ENCODE measurements at regions not wholly inside any gene's neighbourhood (a gene's known extent, or its start where the extent isn't known, plus 50 kb on each side); places are given as distances from the start of the nearest gene placed in this dataset.

DNA sequence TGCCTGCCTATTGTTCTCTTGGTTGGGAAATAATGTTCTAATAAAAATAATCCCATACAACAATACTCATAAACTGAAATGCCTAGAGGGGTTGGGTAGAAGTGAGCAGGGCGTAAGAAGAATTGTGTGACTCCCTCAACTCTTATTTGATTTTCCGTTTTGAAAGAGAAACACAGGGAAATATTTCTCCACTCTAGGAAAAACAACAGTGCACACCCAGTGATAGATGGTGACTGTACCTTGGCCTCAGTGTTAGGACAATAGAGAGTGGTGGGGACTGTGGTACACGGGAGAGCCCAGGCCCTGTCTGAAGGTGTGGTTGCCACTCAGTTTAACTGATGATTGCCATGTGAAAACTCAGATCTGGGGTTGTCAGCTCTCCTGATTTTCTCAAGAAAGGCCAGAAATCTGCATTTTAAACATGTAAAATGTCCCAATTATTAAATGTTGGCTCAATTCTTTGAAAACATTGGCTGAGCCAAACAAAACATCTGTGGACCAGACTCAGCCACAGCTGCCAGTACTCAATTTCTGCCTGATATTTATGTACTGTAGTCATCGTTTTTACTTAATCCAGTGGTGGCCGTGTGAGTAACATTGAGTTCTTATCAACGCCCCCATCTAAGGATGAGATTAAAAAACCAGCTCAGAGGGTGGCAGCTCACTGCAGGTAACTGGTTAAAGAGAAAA, 103.8 kb upstream of the ZNF618 start:
- Mint-ChIP-seq H3K36me3 (ENCODE audit: low read depth) (no peaks in the 10 kb centered on the region), H3K27me3 (peaks cover 9% of the 10 kb centered on the region), H3K9me3 (ENCODE audit: low read depth) (no peaks in the 10 kb centered on the region), H3K27ac (no peak overlapping the region), H3K4me1 (no peaks in the 10 kb centered on the region), H3K4me3 (no peak overlapping the region)
- CTCF ChIA-PET: interaction anchor here (1.3 kb wide), 1 partner anchor 105 kb away, joined by 3 read pairs; no protein-coding TSS in a partner anchor
- DNase-seq: no peak
- intact Hi-C loops (cut with DNase I, micrococcal nuclease): no loop called here
- ATAC-seq: no peak
- POLR2A ChIA-PET: no interaction called here

DNA sequence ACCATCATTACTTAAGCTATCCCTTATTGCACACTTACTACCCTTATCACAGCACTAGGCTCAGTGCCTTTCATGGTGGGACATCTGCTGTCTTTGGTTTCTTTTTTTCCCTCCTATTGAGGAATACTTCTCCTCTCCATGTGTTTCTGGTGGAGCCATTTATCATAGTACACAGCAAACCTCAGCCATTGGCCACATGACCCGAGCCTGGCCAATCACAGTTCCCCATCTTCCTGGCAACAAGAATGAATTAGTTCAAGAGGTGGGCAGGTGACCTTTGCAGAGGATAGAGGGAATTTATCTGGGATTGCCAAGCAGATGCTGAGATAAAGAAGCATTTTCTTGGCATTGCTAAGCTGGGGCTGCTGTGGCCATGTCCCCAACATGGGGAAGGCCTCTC, 101.1 kb upstream of the ZNF618 start:
- H3K4me3 Mint-ChIP-seq: no peak overlapping the region

DNA sequence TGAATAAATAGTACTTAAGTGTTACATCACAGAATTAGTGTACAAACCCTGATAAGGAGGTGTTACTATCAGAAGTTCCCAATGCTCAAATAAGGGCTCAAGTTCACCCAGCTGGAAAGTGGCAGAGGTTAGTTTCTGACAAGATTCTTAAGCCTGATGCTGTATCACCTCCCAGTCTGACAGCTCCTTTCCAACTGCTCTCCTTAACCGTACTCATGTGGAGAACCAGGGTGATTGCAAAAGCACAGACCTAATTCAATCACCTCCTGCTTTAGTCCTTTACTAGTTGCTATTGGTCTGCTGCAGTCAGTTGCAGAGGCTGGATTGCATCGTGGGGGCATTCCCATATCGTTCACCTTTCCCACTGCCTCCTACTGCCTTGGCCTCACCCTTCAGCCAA, 100.4 kb upstream of the ZNF618 start:
- intact Hi-C loops (cut with DNase I, micrococcal nuclease): no loop called here
- Mint-ChIP-seq H3K9me3 (ENCODE audit: low read depth) (no peaks in the 10 kb centered on the region), H3K27me3 (peaks cover 4% of the 10 kb centered on the region), H3K36me3 (ENCODE audit: low read depth) (no peaks in the 10 kb centered on the region), H3K27ac (no peak overlapping the region), H3K4me3 (no peak overlapping the region), H3K4me1 (no peaks in the 10 kb centered on the region)
- ATAC-seq (no peak), DNase-seq (no peak)
- ChIA-PET POLR2A (no interaction called here), CTCF (interaction anchor here (0.7 kb wide), 1 partner anchor 1221 kb away, joined by 3 read pairs; no protein-coding TSS in a partner anchor)

More for the DNA sequence above, 101.1 kb upstream of the ZNF618 start:
- H3K27me3 Mint-ChIP-seq: peaks cover 4% of the 10 kb centered on the region
- H3K9me3 Mint-ChIP-seq (ENCODE audit: low read depth): no peaks in the 10 kb centered on the region
- DNase-seq: no peak
- H3K4me1 Mint-ChIP-seq: no peaks in the 10 kb centered on the region
- ChIA-PET CTCF (no interaction called here), POLR2A (no interaction called here)
- ATAC-seq: no peak
- no peaks in the 10 kb centered on the region for H3K36me3 Mint-ChIP-seq (ENCODE audit: low read depth)
- H3K27ac Mint-ChIP-seq: no peak overlapping the region
- intact Hi-C loops (cut with DNase I, micrococcal nuclease): no loop called here

DNA sequence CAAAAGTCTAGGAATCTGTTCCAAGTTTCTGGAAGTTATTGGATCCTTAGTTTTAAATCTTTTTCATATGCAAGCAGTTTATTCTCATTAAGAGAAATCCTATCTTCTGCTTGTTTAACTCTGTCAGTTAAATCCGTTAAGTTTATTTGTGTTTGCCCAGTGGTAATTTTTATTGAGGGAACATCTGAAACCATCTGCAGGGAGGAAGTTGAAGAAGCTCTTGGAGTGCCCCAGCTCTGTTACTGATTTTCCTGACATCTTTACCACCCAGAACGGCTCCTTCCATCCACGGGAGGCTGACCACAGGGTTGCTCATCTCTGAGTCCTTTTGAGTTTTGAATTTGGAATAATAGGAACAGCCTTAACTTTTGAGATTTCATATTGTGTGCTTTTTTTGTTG, 99.9 kb upstream of the ZNF618 start:
- CTCF ChIA-PET: interaction anchor here (0.7 kb wide), 1 partner anchor 1222 kb away, joined by 3 read pairs; no protein-coding TSS in a partner anchor
- DNase-seq (no peak), ATAC-seq (no peak)
- H3K27ac Mint-ChIP-seq: no peak overlapping the region
- no peaks in the 10 kb centered on the region for H3K4me1 Mint-ChIP-seq
- H3K4me3 Mint-ChIP-seq: no peak overlapping the region
- intact Hi-C loops (cut with DNase I, micrococcal nuclease): no loop called here
- H3K27me3 Mint-ChIP-seq: peaks cover 3% of the 10 kb centered on the region
- POLR2A ChIA-PET: no interaction called here
- H3K9me3 Mint-ChIP-seq (ENCODE audit: low read depth): no peaks in the 10 kb centered on the region
- no peaks in the 10 kb centered on the region for H3K36me3 Mint-ChIP-seq (ENCODE audit: low read depth)

DNA sequence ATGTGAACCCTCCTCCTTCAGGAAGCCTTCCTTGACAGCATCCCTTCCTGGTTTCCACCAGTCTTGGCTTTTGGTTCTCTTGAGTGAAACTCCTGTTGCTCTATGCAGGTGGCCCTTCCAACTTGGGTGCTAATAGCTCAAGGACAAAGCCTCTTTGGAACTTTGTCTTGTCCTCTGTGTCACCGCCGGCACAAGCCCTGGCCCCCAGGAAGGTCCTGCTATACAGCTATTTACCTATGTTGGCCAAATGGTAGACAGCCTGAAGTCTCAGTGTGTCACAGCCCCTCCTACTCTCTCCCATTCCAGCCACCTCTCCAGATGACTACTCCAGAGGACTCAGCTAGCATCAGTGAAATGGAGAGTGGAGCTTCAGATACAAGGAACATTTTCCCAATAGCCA, 94.7 kb upstream of the ZNF618 start:
- CTCF ChIA-PET: interaction anchor here (1.6 kb wide), 1 partner anchor 29 kb away, joined by 3 read pairs; no protein-coding TSS in a partner anchor
- ATAC-seq (no peak), DNase-seq (no peak)
- H3K4me3 Mint-ChIP-seq: no peak overlapping the region
- H3K27me3 Mint-ChIP-seq: peaks cover 3% of the 10 kb centered on the region
- H3K4me1 Mint-ChIP-seq: no peaks in the 10 kb centered on the region
- intact Hi-C loops (cut with DNase I, micrococcal nuclease): no loop called here
- no peaks in the 10 kb centered on the region for H3K36me3 Mint-ChIP-seq (ENCODE audit: low read depth)
- no peak overlapping the region for H3K27ac Mint-ChIP-seq
- POLR2A ChIA-PET: no interaction called here
- no peaks in the 10 kb centered on the region for H3K9me3 Mint-ChIP-seq (ENCODE audit: low read depth)

DNA sequence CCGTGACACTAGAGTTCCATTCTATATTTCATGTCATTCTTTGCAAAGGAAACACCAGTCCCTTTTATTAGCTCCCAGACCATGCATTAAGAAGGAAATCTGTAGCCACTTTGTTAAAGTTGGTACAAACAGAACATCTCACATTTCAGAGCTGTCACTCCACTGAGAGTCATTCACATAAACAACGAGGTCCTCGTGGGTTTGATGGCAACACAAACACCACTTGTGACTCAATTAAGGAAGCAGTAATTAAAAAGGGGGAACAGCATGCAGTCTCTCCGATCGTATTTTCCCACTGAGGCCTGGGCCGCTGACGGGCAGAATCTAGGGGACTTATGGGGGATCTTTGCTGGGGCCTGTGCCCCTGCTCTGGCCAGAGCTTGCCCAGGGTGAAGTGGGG, 94.2 kb upstream of the ZNF618 start:
- ATAC-seq (no peak), DNase-seq (no peak)
- POLR2A ChIA-PET: no interaction called here
- H3K36me3 Mint-ChIP-seq (ENCODE audit: low read depth): no peaks in the 10 kb centered on the region
- H3K27ac Mint-ChIP-seq: no peak overlapping the region
- no peaks in the 10 kb centered on the region for H3K9me3 Mint-ChIP-seq (ENCODE audit: low read depth)
- CTCF ChIA-PET: interaction anchor here (0.7 to 1.6 kb wide), 2 partner anchors 11 to 28 kb away, joined by 3 read pairs; no protein-coding TSS in a partner anchor
- no peak overlapping the region for H3K4me3 Mint-ChIP-seq
- H3K27me3 Mint-ChIP-seq: peaks cover 3% of the 10 kb centered on the region
- intact Hi-C loops (cut with DNase I, micrococcal nuclease): no loop called here
- no peaks in the 10 kb centered on the region for H3K4me1 Mint-ChIP-seq

DNA sequence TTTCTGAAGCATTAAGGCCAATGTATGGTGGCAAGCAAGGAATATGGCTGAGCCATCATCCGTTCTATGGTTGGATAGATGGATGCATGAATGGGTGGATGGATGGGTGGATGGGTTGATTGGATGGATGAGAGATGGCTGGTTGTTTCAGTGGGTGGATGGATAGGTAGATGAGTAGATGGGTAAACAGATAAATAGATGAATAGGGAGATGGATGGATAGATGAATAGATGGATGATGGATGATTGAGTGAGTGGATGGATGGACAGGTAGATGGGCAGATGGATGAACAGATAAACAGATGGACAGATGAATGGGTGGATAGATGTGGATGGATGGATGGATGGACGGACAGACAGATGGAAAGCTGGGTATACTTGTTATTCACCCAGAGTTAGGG, 92.6 kb upstream of the ZNF618 start:
- intact Hi-C loops (cut with DNase I, micrococcal nuclease): no loop called here
- H3K27me3 Mint-ChIP-seq: peaks cover 3% of the 10 kb centered on the region
- ATAC-seq (no peak), DNase-seq (no peak)
- no peak overlapping the region for H3K4me3 Mint-ChIP-seq
- no peak overlapping the region for H3K27ac Mint-ChIP-seq
- H3K9me3 Mint-ChIP-seq (ENCODE audit: low read depth): no peaks in the 10 kb centered on the region
- no peaks in the 10 kb centered on the region for H3K36me3 Mint-ChIP-seq (ENCODE audit: low read depth)
- ChIA-PET CTCF (no interaction called here), POLR2A (no interaction called here)
- H3K4me1 Mint-ChIP-seq: no peaks in the 10 kb centered on the region

DNA sequence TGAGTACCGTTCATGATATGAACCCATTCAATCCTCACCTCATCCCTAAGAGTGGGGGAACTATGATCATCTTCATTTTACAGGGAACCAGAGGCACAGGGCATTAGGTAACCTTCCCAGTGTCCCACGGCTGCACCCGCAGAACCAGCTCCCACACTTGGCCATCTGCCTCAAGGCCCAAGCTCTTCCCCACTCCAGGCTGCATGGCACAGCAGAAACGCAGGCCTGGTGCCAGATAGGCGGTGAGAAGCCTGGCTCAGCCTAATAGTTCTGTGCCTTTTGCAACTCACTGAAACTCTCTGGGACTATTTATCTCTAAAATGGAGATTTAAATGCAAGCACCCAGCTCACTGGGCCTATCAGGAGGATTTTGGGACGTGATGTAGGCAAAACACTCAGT, 90.8 kb upstream of the ZNF618 start:
- Mint-ChIP-seq H3K9me3 (ENCODE audit: low read depth) (no peaks in the 10 kb centered on the region), H3K36me3 (ENCODE audit: low read depth) (no peaks in the 10 kb centered on the region), H3K27me3 (peaks cover 3% of the 10 kb centered on the region), H3K4me3 (no peak overlapping the region), H3K4me1 (no peaks in the 10 kb centered on the region), H3K27ac (no peak overlapping the region)
- CTCF ChIA-PET: no interaction called here
- intact Hi-C loops (cut with DNase I, micrococcal nuclease): no loop called here
- POLR2A ChIA-PET: no interaction called here
- ATAC-seq: no peak
- no peak for DNase-seq

DNA sequence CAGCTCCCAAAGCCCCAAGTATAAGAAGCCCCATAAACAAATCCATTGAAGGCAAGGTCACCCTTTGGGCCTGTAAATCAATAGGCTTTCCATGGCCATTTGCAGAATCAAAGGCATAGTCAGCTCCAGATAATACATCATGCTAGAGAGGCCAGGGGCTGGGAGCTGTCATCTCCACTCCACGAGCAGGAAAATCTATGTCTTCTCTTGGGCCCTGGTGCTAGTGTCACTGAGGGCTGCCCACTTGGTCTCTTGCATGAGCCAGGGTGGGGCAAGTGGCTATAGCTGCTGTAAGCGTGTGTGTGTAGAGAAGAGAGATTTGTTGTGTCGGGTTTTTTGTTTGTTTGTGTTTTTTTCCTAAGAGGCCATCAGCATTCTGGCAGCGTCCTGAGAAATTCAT, 90.0 kb upstream of the ZNF618 start:
- Mint-ChIP-seq H3K9me3 (ENCODE audit: low read depth) (no peaks in the 10 kb centered on the region), H3K27ac (no peak overlapping the region), H3K36me3 (ENCODE audit: low read depth) (no peaks in the 10 kb centered on the region), H3K27me3 (peaks cover 3% of the 10 kb centered on the region), H3K4me1 (no peaks in the 10 kb centered on the region), H3K4me3 (no peak overlapping the region)
- intact Hi-C loops (cut with DNase I, micrococcal nuclease): no loop called here
- ATAC-seq (no peak), DNase-seq (no peak)
- POLR2A ChIA-PET: no interaction called here
- CTCF ChIA-PET: interaction anchor here (0.7 kb wide), 1 partner anchor 232 kb away, joined by 3 read pairs; no protein-coding TSS in a partner anchor

DNA sequence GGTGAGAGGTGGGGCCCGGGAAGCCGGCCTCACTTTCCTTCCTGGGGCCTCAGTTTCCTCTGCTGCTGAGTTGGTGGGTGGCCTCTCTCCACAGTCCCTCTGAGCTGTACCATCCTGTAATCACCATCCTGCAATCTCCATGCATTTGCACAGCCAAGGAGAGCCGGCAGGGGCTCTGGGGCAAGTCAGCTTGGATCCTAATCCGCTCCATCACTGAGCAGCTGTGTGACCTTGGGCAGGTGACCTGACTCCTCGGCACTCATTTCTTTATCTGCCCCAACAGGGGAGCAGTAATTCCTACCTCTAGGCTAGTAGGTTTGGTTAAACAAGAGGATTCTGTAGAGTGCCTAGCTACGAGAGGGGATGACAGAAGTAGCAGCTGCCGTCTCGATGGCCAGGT, 88.2 kb upstream of the ZNF618 start:
- intact Hi-C loops (cut with DNase I, micrococcal nuclease): no loop called here
- Mint-ChIP-seq H3K9me3 (ENCODE audit: low read depth) (no peaks in the 10 kb centered on the region), H3K4me1 (no peaks in the 10 kb centered on the region), H3K36me3 (ENCODE audit: low read depth) (no peaks in the 10 kb centered on the region), H3K27ac (no peak overlapping the region), H3K4me3 (no peak overlapping the region), H3K27me3 (peaks cover 3% of the 10 kb centered on the region)
- ChIA-PET CTCF (interaction anchor here (0.6 kb wide), 1 partner anchor 196 kb away, joined by 3 read pairs; no protein-coding TSS in a partner anchor), POLR2A (no interaction called here)
- DNase-seq (no peak), ATAC-seq (no peak)

DNA sequence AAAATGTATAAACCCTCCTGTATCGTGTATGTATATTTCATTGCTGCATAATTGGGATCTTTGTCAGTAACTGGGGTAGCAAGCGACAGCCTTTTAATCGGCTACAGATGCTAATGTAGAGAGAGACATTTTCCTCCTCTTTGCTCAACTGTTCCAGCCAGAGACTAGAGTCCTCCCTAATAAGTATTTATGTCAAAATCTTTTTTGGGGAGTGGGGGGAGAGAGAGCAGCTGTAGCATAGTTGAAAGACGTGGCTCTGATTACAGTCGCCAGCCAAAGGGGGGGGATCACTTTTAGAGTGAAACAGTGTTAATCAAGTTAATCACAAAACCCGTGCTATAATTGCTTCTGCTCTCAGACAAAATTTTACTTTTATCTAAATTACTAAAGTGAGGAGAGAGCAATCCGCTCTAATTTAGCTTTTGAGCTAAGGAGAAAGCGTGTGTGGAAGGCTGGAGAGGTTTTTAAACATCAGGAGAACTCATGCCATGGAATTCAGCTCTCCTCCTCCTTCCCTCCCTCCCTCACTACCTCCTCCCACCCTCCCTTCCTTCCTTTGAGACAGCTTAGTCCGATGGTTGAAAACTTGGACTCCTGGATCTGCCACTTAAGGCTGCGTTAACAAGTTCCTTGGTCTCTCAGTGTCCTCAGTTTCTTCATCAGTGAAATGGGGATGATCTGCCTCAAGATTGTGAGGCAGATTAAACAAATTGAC, 87.3 kb upstream of the ZNF618 start:
- DNase-seq (no peak), ATAC-seq (no peak)
- Mint-ChIP-seq H3K9me3 (ENCODE audit: low read depth) (no peaks in the 10 kb centered on the region), H3K27ac (no peak overlapping the region), H3K27me3 (no peaks in the 10 kb centered on the region), H3K4me3 (no peak overlapping the region), H3K36me3 (ENCODE audit: low read depth) (no peaks in the 10 kb centered on the region), H3K4me1 (no peaks in the 10 kb centered on the region)
- POLR2A ChIA-PET: no interaction called here
- intact Hi-C loops (cut with DNase I, micrococcal nuclease): no loop called here
- CTCF ChIA-PET: interaction anchor here (0.7 kb wide), 1 partner anchor 49 kb away, joined by 3 read pairs; no protein-coding TSS in a partner anchor

DNA sequence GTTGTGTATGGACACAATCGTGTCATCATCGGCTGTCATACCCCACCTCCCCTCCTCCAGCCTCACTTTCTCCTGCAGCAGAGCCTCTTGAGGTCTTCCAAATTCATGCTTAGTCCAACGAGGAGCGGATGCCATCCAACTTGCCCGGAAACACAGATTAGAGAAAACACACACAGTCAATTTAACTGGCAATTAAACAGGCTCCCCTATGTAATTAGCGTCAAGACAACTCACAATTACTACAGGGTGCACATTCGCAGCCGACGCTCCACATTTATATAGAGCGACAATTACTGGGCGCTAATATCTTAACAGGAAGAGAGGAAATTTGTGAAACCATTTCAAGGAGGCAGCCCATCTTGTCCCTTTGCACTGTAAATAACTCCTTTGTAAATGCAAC, 86.0 kb upstream of the ZNF618 start:
- Mint-ChIP-seq H3K9me3 (ENCODE audit: low read depth) (no peaks in the 10 kb centered on the region), H3K27ac (no peak overlapping the region), H3K36me3 (ENCODE audit: low read depth) (no peaks in the 10 kb centered on the region), H3K4me3 (no peak overlapping the region), H3K27me3 (no peaks in the 10 kb centered on the region), H3K4me1 (no peaks in the 10 kb centered on the region)
- CTCF ChIA-PET: interaction anchor here (0.7 to 0.8 kb wide), 2 partner anchors 10 to 12 kb away, joined by 3 read pairs; no protein-coding TSS in a partner anchor
- POLR2A ChIA-PET: no interaction called here
- ATAC-seq: no peak
- no peak for DNase-seq
- intact Hi-C loops (cut with DNase I, micrococcal nuclease): no loop called here

All from activated CD4-positive, alpha-beta T cell treated with anti-CD3 and anti-CD28 coated beads for 36 hours (primary cell).